ENCODE measurements at regions not wholly inside any gene's neighbourhood (a gene's known extent, or its start where the extent isn't known, plus 50 kb on each side); places are given as distances from the start of the nearest gene placed in this dataset.
"Not testable (repeated sequence)": the region's sequence is repeated elsewhere in the genome, so short reads cannot be mapped to it uniquely, and the experiment has no call there.

- DNase-seq (ENCODE audit: low read depth in 2 of 2), result no peak
Observed at GRCh38 chr16:51261919-51262318, 110.8 kb upstream of the SALL1 start.

DNA sequence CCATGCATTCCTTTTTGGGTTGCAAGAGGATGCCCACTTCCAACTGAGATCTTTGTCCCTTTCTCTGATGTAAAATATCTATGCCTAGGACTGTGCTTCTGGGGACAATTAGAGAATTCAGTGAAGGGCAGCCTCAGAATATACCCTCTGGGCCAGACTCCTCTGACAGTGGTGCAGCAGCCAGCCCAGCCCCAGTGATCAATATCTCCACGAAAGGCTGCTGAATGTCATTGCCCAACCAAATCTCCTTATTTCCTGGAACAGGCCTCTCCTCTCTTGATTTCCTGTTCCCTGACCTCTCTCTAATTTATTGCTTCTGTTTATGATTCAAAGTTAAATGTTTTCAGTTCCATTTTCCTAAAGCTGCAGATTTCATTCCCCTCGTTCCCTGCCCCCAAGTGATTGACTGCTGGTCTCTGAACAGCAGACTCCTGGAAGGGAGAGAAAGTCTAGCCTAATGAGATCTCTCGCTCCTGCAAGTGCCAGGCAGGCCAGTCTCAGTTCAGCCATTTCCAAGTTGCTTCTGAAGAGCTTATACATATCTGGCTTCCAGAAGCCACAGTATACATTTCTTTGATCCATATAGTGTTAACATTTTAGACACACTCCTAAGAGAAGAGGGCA lies 104.4 kb upstream of the SALL1 start:
- no peak for DNase-seq (ENCODE audit: low read depth in 2 of 2)

DNA sequence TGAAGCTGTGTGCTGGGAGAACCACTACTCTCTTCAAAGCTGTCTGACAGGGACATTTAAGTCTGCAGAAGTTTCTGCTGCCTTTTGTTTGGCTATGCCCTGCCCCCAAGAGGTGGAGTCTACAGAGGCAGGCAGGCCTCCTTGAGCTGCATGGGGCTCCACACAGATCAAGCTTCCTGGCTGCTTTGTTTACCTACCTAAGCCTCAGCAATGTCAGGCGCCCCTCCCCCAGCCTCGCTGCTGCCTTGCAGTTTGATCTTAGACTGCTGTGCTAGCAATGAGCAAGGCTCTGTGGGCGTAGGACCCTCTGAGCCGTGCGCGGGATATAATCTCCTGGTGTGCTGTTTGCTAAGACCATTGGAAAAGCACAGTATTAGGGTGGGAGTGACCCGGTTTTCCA lies 103.3 kb upstream of the SALL1 start:
- DNase-seq (ENCODE audit: low read depth in 2 of 2), result not testable (repeated sequence)

GRCh38 chr16:51248217-51248616 lies 97.1 kb upstream of the SALL1 start:
- DNase-seq (ENCODE audit: low read depth in 2 of 2), result no peak

DNA sequence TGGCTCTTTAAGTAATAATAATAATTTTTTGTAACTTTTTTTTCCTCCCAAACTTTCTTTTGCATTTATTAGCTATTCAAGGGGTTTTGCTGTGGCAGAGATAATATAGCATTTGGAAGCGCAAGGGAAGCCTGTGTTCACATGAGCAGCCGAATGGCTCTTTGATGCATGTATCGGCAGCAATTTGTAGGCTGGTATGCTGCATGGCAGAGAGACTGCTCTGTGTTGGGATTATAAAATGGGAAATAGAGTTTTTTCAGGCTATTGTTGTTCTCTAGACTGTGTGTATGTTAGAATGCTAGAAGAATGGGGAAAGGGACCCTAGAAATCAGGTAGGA lies 94.6 kb upstream of the SALL1 start:
- DNase-seq (ENCODE audit: low read depth in 2 of 2), result no peak

- DNase-seq (ENCODE audit: low read depth in 2 of 2), result no peak
Observed at GRCh38 chr16:51244887-51245657, 94.0 kb upstream of the SALL1 start.

- DNase-seq (ENCODE audit: low read depth in 2 of 2), result no peak
Observed at GRCh38 chr16:51243936-51244436, 92.9 kb upstream of the SALL1 start.

- no peak for DNase-seq (ENCODE audit: low read depth in 2 of 2)
Observed at GRCh38 chr16:51242296-51242994, 91.4 kb upstream of the SALL1 start.

DNA sequence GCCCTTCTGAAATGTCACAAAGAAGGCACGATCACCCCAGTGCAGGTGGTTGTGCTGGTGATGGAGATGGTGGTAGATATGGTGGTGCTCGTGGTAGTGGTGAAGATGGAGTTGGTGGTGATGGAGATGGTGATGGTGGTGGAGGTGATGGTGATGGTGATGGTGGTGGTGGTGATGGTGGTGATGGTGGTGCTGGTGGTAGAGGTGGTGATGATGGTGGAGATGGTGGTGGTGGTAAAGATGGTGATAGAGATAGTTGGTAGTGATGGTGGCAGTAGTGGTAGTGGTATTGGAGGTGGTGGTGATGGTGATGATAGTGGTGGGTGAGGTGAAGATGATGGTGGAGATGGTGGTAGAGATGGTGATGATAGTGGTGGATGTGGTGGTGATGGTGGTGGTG lies 88.1 kb upstream of the SALL1 start:
- DNase-seq (ENCODE audit: low read depth in 2 of 2), result no peak

DNA sequence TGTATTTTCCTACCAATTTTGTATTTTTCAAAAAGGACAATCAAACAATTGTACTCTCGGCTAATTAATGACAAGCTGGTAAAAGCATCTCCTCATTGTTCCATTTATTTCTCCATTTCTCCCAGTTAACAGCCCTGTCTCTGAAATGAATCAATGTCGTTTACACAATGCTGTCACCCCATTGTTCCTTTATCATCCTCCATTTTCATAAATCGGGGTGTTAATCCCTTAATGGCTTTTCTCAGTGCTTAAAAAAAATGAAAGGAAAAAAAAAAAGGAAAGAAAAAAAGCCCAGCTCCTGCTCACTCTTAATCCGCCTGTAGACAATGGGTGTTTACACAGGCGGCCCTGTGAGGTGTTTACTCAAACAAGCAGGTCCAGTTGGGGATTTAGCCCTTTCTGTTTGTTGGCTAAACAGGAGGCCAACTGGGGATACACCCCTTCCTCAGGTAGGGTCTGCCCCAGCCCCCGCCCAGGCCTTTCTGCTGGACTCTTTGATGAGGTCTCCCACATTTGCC lies 86.8 kb upstream of the SALL1 start:
- DNase-seq (ENCODE audit: low read depth in 2 of 2), result no peak

DNA sequence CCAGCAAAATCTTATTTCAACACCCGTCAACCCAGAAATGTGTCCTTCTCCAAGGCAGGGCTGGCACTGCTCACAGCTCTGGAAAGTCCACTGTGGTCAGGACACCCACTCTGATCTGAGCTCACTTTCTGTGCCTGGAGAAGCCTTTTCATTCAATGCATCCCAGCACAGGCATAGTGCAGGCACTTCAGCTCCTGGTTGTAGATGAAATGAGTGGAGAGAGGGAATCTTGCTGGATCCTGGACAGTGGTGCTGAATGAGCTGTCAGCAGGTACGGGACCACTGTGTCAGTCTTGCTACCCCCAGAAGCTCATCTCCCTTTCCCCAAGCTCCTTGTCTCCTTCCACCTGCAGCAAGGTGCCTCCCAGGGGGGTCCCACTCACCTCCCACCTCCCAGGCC lies 86.1 kb upstream of the SALL1 start:
- no peak for DNase-seq (ENCODE audit: low read depth in 2 of 2)

GRCh38 chr16:51236583-51236982 lies 85.5 kb upstream of the SALL1 start:
- DNase-seq (ENCODE audit: low read depth in 2 of 2), result no peak

DNA sequence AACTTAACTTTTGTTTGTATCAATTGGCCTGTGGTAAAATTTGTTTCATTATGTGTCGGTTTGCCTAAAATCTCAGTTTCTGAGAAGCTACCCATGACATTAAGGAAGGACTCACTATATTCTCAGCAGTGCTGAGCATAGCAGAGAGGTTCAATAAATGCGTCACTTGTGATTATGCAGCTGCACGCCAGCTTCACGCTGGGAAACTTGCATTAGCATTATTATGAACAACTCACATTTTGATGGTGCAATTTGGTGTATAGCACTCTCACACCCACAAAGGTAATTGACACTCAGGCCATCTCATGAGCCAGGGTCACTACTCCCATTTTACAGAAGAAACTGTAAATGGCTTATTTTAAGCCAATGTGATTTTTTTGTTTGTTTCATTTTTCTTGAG lies 80.6 kb upstream of the SALL1 start:
- no peak for DNase-seq (ENCODE audit: low read depth in 2 of 2)

DNA sequence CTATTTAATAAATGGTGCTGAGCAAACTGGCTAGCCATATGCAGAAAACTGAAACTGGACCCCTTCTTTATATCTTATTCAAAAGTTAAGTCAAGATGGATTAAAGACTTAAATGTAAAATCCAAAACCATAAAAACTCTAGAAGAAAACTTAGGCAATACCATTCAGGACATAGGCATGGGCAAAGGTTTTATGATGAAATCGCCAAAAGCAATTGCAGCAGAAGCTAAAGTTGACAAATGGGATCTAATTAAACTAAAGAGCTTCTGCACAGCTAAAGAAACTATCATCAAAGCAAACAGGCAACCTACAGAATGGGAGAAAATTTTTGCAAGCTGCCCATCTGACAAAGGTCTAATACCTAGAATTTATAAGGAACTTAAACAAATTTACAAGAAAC lies 79.0 kb upstream of the SALL1 start:
- not testable (repeated sequence) for DNase-seq (ENCODE audit: low read depth in 2 of 2)

DNA sequence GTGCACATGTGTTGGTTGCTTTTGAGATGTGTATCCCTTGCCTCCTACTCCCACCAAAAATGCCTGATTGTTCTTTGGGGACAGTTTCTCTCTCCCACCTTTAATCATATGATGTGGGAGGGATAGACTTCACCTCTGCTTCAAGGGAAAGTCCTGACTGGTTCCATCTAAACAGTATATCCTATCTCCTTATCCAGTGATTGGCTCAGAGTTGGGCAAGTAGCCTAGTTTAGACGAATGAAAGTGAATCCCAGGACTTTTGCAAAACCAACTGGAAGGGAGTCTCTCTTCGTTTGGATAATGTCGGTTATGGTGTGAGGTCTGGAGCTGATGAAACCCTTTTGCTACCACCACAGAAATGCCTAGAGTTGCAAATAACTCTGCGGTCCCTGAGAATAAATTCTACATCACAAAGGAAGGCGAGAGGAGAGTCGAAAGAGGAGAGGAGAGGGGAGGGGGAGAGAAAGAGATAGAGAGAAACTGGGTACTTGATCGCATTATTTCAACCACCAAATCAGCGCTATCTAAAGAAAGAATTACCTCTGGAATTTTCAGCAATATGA lies 77.1 kb upstream of the SALL1 start:
- DNase-seq (ENCODE audit: low read depth in 2 of 2), result no peak

GRCh38 chr16:51225878-51226277 lies 74.8 kb upstream of the SALL1 start:
- DNase-seq (ENCODE audit: low read depth in 2 of 2), result no peak

DNA sequence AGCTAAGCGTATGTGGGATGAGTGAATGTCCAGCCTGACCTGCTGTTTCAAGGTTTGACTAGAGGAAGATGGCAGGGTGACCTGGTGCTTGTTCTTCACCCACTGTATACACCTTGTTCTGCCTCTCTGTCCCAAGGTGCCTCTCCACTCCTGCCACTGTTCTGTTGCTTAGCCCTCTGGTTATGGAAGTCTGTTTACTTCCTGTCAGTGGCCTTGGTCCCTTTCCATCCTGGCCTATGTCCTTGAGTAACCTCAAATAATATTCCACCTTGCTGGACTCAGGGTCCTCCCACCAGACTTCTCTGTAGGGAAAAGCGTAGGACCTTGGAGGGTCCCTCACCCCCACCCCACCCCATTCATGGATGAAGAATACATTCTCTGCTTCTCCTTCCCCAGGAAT lies 73.2 kb upstream of the SALL1 start:
- no peak for DNase-seq (ENCODE audit: low read depth in 2 of 2)

GRCh38 chr16:51222016-51222415 lies 70.9 kb upstream of the SALL1 start:
- DNase-seq (ENCODE audit: low read depth in 2 of 2), result no peak

DNA sequence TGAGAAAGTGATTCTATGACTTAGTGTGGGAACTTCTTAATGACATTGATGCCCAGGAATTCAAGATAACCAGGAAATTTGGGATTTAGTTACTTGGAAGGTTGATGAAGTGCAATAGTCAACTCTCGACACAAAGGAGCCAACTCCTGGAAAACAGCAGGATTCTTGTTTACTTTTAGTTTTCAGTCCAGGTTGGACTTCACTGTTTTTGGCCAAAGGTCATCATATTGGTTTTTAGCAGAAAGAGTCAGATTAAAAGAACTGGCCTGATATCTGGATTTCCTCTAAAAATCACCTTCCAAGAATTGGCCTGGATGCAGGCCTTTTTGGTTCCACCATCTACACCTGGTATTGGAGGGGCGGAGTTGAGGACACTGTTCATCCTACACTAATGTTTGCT lies 60.1 kb upstream of the SALL1 start:
- DNase-seq (ENCODE audit: low read depth in 2 of 2), result no peak

DNA sequence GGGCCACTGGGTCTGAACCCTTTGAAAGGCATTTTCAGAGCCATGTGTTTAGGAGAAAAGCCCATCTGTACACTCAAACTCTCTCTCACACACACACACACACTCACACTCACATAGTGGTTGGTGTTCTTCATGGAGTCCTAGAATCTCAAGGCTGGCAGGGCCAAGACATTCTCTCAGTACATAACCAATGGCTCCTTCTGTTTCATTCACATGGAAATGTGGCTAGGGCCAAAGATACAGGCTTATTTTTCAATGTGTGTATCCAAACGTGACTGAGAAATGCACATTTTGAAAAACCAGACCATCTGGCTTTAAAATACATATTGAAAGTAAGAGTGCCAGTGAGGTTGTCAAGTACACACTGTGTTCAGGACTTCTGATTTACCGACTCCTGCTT lies 59.0 kb upstream of the SALL1 start:
- no peak for DNase-seq (ENCODE audit: low read depth in 2 of 2)

- no peak for DNase-seq (ENCODE audit: low read depth in 2 of 2)
Observed at GRCh38 chr16:51201604-51202003, 50.5 kb upstream of the SALL1 start.

All from stimulated activated CD4-positive, alpha-beta T cell treated with anti-CD3 and anti-CD28 coated beads, Interleukin-1b, Interleukin-23, amount 100 ng/mL, for 4 hours (primary cell).